HCT116 (cell line): ENCODE measurements at regions not wholly inside any gene's neighbourhood (a gene's known extent, or its start where the extent isn't known, plus 50 kb on each side); places are given as distances from the start of the nearest gene placed in this dataset.

ENCODE experiments used
- CEBPB ChIP-seq: IDR thresholded peaks from 2 replicates; pipeline ENCODE4 v1.6.1; 2012; ENCODE audit warnings: low read depth
- EZH2 ChIP-seq: fragments of 200-600 bp; sonication (generic); IDR thresholded peaks from 2 replicates; pipeline ENCODE4 v1.6.1; 2017; ENCODE audit warnings: antibody characterized with exemption, mixed run types
- POLR2AphosphoS5 ChIP-seq: IDR thresholded peaks from 2 replicates; pipeline ENCODE4 v1.6.1; 2011; ENCODE audit warnings: mild to moderate bottlenecking, low read depth, low read length, moderate library complexity
- TF ChIP-seq, protein P1 (sequence below), 3 experiments: fragments of 200-600 bp in 1 of 3; sonication (generic) in 1 of 3; IDR thresholded peaks in 2 of 3; conservative IDR thresholded peaks in 1 of 3; 2 replicates each; pipeline ENCODE4 v1.5.1; 2012 to 2017; ENCODE audit warnings: low read depth in 2 of 3, low read length in 2 of 3, antibody characterized with exemption in 1 of 3, borderline replicate concordance in 1 of 3, control low read depth in 1 of 3, mild to moderate bottlenecking in 1 of 3, mixed read lengths in 1 of 3, mixed run types in 1 of 3, moderate library complexity in 1 of 3; ENCODE audit not compliant: insufficient read depth in 1 of 3

DNA sequence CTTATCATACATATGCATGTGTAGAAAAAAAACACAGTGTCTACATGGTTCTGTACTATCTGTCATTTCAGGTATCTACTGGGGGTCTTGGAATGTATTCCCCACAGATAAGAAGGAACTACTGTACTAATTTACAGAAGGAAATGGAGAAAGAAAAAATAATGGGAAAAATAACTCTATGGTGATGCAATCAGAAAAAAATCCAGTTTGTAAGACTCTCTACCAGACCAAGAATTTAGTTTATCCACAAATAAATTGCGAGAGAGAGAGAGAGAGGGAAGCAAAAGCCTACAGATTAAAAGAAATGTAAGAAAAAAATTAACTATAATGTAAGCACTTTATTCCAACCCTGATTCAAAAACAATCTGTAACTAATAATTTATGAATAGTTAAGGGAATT, 708.6 kb upstream of the ZNF608 start:
- TF ChIP-seq POLR2AphosphoS5 (no peak), EZH2 (no peak), CEBPB (no peak)
- TF ChIP-seq, protein P1, sequence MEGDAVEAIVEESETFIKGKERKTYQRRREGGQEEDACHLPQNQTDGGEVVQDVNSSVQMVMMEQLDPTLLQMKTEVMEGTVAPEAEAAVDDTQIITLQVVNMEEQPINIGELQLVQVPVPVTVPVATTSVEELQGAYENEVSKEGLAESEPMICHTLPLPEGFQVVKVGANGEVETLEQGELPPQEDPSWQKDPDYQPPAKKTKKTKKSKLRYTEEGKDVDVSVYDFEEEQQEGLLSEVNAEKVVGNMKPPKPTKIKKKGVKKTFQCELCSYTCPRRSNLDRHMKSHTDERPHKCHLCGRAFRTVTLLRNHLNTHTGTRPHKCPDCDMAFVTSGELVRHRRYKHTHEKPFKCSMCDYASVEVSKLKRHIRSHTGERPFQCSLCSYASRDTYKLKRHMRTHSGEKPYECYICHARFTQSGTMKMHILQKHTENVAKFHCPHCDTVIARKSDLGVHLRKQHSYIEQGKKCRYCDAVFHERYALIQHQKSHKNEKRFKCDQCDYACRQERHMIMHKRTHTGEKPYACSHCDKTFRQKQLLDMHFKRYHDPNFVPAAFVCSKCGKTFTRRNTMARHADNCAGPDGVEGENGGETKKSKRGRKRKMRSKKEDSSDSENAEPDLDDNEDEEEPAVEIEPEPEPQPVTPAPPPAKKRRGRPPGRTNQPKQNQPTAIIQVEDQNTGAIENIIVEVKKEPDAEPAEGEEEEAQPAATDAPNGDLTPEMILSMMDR (IDR thresholded peaks at IDR 0.05 in 2 of 3, conservative IDR thresholded peaks at IDR 0.05 in 1 of 3; ENCODE audit: borderline replicate concordance in 1 of 3, insufficient read depth in 1 of 3, low read depth in 2 of 3, low read length in 2 of 3): no peak
